ENCODE measurements at regions not wholly inside any gene's neighbourhood (a gene's known extent, or its start where the extent isn't known, plus 50 kb on each side); places are given as distances from the start of the nearest gene placed in this dataset.

DNA sequence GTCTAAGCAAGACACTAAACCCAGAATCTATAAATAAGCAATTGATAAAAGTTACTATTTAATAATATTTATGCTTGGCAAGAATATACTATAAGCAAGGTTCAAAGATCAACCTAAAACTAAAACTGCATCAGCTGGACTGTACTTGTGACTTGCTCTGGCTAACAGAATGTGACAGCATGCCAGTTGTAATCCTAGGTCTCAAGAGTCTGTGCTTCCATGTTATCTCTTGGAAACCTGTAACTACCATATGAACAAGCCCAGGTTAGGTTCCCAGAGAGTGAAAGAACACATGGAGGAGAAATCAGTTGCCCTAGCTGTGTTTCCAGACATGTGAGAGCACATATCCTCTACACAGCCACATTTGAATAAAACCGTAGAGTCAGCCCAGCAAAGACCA, 297.4 kb downstream of the CDH2 start:
- TF ChIP-seq RAD21 (IDR thresholded peaks at IDR 0.05; ENCODE audit: low read depth) (no peak), EZH2 (IDR thresholded peaks at IDR 0.05) (no peak), SP1 (IDR thresholded peaks at IDR 0.05; ENCODE audit: low read depth) (no peak), POLR2A (IDR thresholded peaks at IDR 0.05; ENCODE audit: borderline replicate concordance, extremely low read depth, insufficient read depth, insufficient read length) (no peak), YY1 (IDR thresholded peaks at IDR 0.05; ENCODE audit: extremely low read depth, insufficient replicate concordance, low read depth, low read length) (no peak), ZNF274 (IDR thresholded peaks at IDR 0.05; ENCODE audit: low read depth, low read length) (no peak), SIN3A (IDR thresholded peaks at IDR 0.05; ENCODE audit: low read depth) (no peak)
- TF ChIP-seq, protein P1, sequence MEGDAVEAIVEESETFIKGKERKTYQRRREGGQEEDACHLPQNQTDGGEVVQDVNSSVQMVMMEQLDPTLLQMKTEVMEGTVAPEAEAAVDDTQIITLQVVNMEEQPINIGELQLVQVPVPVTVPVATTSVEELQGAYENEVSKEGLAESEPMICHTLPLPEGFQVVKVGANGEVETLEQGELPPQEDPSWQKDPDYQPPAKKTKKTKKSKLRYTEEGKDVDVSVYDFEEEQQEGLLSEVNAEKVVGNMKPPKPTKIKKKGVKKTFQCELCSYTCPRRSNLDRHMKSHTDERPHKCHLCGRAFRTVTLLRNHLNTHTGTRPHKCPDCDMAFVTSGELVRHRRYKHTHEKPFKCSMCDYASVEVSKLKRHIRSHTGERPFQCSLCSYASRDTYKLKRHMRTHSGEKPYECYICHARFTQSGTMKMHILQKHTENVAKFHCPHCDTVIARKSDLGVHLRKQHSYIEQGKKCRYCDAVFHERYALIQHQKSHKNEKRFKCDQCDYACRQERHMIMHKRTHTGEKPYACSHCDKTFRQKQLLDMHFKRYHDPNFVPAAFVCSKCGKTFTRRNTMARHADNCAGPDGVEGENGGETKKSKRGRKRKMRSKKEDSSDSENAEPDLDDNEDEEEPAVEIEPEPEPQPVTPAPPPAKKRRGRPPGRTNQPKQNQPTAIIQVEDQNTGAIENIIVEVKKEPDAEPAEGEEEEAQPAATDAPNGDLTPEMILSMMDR (IDR thresholded peaks at IDR 0.05 in 2 of 3, conservative IDR thresholded peaks at IDR 0.05 in 1 of 3; ENCODE audit: borderline replicate concordance in 1 of 3, insufficient read depth in 1 of 3, low read depth in 2 of 3, low read length in 2 of 3): no peak
- TF ChIP-seq, protein P2, sequence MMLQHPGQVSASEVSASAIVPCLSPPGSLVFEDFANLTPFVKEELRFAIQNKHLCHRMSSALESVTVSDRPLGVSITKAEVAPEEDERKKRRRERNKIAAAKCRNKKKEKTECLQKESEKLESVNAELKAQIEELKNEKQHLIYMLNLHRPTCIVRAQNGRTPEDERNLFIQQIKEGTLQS (IDR thresholded peaks at IDR 0.05): no peak
- TF ChIP-seq, protein P3, sequence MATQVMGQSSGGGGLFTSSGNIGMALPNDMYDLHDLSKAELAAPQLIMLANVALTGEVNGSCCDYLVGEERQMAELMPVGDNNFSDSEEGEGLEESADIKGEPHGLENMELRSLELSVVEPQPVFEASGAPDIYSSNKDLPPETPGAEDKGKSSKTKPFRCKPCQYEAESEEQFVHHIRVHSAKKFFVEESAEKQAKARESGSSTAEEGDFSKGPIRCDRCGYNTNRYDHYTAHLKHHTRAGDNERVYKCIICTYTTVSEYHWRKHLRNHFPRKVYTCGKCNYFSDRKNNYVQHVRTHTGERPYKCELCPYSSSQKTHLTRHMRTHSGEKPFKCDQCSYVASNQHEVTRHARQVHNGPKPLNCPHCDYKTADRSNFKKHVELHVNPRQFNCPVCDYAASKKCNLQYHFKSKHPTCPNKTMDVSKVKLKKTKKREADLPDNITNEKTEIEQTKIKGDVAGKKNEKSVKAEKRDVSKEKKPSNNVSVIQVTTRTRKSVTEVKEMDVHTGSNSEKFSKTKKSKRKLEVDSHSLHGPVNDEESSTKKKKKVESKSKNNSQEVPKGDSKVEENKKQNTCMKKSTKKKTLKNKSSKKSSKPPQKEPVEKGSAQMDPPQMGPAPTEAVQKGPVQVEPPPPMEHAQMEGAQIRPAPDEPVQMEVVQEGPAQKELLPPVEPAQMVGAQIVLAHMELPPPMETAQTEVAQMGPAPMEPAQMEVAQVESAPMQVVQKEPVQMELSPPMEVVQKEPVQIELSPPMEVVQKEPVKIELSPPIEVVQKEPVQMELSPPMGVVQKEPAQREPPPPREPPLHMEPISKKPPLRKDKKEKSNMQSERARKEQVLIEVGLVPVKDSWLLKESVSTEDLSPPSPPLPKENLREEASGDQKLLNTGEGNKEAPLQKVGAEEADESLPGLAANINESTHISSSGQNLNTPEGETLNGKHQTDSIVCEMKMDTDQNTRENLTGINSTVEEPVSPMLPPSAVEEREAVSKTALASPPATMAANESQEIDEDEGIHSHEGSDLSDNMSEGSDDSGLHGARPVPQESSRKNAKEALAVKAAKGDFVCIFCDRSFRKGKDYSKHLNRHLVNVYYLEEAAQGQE (IDR thresholded peaks at IDR 0.05; ENCODE audit: low read depth): no peak

Data from HCT116 (cell line).